Sigmoid colon (tissue), 4 donors: ENCODE measurements at regions not wholly inside any gene's neighbourhood (a gene's known extent, or its start where the extent isn't known, plus 50 kb on each side); places are given as distances from the start of the nearest gene placed in this dataset.

Experiments used
- CTCF ChIP-seq, 4 experiments: fragments of 450-650 bp in 3 of 4; fragments of 200-600 bp in 1 of 4; IDR thresholded peaks; one replicate each; pipeline ENCODE4 v1.5.1; 2016 to 2019; ENCODE audit warnings: antibody characterized with exemption in 4 of 4, mild to moderate bottlenecking in 3 of 4, moderate library complexity in 2 of 4
- EP300 ChIP-seq, 4 donors: sonication (generic); formaldehyde crosslinking; IDR thresholded peaks; one replicate each; pipeline ENCODE4 v1.6.1; 2017; ENCODE audit warnings: antibody characterized with exemption in 4 of 4
- POLR2AphosphoS5 ChIP-seq, 4 donors: sonication (generic); formaldehyde crosslinking; IDR thresholded peaks; one replicate each; pipeline ENCODE4 v1.6.1; 2017; ENCODE audit warnings: antibody characterized with exemption in 4 of 4

- TF ChIP-seq CTCF (IDR thresholded peaks at IDR 0.05) = no peak
- TF ChIP-seq EP300 (IDR thresholded peaks at IDR 0.05) = no peak
- no peak for TF ChIP-seq POLR2AphosphoS5 (IDR thresholded peaks at IDR 0.05)
These were observed 135.9 kb upstream of the TMTC4 start for GRCh38 chr13:100810481-100810880.
